HT1080 (cell line): ENCODE measurements at regions not wholly inside any gene's neighbourhood (a gene's known extent, or its start where the extent isn't known, plus 50 kb on each side); places are given as distances from the start of the nearest gene placed in this dataset.

ENCODE experiments used
- DNase-seq: peaks from one replicate; pipeline ENCODE4 v3.0.0-alpha.2; 2015; ENCODE audit warnings: low read depth

DNA sequence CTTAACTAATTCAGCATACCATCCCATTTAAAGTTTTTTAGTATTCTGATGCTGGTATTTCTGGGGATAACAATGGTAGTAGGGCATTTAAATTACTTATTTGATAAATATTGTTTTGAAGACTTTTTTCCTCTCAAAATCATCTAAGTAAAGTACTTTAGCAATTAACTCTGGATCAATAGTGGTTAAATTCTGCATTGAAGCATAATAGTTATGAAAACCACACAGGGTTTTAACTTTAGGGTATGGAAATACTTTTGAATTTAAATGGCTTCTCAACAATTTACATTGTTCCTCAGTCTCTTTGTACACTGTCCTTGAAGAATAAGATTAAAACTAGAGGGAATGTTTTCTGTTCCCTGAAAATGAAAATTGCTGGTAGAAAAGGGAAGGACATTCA is 202.6 kb upstream of the STEAP4 start:
- no peak for DNase-seq

DNA sequence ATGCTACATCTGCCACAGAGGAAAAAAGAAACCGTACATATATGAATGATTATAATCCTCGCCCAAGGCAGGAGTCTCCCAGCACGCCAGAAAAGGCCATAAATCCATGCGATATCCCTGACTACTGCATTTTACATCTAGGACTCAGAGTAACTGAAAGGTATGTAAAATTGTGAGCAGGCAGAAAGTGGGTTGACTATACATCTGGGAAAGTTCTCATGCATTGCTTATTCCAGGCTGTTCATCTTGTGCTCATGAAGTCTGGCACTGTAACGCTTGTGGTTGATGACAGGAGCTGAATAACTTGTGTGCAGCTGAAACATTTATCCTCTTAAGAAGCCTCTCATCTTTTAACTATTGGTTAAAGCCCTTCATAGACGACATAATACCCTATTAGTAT is 193.4 kb upstream of the STEAP4 start:
- DNase-seq: no peak

DNA sequence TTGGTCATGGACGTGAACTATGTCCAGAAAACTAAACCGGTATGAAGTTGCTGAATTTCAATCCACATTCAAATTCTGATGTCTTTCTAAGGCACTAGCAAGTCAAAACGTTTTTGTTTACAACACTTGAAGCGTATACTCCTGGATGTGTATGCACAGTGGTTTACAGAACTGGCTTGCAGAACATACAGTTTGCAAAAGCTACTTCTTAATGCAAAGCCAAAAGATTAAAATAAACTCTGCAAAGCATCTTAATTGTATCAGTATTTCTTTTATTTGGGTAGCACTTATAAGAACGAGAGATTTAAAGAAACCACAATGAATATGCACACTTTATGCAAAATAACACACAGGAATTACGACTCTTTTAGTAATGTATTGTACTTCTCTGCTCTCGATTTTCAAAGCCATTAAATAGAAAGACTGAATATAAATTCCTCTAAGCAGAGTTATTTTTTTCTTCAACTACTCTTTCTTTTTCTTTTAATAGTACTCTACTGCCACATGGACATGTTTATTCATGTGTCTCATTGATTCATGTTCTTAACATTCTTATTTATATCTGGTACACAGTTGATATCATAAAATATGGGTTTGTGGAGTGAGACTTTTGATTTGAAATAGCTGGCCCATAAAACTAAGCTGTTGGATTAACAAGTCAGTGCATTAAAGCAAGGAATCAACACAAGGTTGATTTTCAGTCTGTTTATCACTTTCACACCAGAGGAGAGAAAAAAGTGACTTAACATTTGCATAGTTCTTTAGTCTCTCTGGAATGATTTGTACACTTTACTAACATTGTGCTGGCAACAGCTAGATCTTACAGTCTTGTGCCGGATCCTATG is 189.4 kb upstream of the STEAP4 start:
- no peak for DNase-seq

DNA sequence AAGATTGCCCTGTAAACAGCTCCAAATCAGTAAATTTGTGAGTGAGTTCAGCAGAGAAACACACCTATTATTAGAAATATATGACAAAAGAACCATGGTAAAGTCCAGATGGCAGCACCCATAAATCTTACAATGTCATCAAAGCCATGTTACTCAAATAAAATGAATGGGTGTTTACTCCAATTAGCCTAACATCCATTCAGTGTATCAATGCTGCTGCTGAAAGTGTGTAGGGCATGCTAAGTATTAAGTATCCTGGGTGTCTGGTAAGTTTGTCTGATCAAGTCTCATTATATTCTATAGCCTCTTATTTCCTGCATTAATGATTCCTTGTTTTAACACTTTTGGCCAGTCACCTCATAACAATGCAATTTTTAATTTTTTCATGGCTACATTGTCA is 185.5 kb upstream of the STEAP4 start:
- DNase-seq: no peak

DNA sequence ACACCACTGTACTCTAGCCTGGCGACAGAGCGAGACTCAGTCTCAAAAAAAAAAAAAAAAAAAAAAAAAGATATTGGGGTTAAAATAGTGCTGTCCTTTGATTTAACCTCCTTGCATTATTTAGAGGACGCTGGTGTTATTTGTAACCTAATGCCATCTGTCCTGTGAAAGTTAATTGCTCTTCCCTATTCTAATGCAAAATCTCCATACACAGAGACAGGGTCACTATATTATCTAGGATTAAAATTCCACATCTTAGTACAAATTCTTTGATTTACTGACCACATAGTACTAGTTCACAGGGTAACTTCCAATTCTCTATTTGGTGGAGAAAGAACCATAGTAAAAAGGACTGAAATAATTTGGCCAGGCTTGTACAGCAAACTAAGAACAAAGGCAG is 184.2 kb upstream of the STEAP4 start:
- no peak for DNase-seq

GRCh38 chr7:88490161-88490560 is 183.5 kb upstream of the STEAP4 start:
- DNase-seq: no peak

DNA sequence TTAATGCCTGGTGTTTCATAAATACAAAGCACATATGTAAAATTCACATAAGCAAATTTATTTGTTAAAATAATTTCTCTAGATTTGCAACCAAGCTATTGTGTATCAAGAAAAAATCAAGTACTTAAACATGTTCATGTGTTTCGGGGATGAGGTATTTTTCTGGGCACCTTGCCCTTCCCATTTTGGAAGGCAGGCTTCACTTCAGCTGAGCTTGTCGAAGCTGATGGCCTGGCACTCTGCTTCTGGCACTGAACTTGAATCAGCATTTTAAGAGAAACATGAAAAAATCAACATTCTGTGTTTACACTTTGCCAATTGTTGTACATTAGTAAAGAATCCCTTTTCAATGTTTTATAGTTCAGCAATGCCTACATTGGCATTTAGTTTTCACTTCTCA is 179.1 kb upstream of the STEAP4 start:
- no peak for DNase-seq

- DNase-seq: no peak
Observed at GRCh38 chr7:88484551-88484950, 177.9 kb upstream of the STEAP4 start.

DNA sequence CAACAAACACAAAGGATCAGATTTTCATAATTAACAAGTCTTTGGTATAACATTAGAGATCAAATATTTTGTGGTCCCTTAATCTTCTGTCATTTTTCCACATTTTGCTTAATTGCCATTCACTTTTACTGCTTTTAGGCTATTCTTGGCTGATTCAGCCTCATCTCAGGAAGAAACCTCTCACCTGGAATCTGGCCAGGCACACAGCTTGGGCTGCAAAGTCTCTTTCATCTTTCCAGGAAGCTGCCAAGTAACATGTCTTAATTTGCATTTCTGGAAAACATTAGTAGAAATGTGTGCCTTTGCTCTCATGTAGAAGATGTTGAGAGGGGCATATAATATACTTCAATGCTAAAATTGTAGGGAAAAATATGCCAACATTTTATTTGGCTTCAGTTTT is 174.2 kb upstream of the STEAP4 start:
- DNase-seq: peak; percentile 18

DNA sequence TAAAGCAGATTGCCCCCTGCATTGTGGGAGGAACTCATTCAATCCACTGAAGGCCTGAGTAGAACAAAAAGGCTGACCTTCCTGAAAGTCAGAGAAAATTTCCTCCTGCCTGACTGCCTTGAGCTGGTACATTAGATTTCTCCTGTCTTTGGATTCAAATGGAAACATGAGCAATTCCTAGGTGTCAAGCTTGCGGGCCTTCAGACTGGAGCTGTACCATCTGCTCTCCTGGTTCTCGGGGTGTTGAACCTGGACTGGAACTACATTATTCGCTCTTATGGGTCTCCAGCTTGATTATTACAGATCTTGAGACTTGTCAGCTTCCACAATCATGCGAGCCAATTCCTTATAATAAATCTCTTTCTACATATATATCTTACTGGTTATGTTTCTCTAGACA is 173.6 kb upstream of the STEAP4 start:
- no peak for DNase-seq

DNA sequence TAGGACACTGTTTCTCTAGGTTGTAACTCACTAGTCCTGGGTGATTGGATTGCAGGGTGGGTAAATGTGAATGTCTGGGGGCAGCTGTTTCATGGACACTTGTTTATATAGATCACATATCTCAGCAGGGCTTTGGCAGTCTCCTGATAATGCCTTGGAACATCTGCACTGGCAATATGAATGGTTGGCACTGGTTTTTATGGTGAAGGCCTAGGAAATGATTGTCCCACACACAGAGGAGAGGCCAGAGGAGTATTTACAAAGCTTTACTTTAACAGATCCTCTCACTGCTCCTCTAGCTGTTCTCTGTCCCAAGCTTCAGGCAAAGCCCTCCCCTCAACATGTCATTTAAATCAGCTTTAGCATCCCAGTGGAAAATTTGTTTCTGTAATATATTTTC is 171.3 kb upstream of the STEAP4 start:
- DNase-seq: no peak

DNA sequence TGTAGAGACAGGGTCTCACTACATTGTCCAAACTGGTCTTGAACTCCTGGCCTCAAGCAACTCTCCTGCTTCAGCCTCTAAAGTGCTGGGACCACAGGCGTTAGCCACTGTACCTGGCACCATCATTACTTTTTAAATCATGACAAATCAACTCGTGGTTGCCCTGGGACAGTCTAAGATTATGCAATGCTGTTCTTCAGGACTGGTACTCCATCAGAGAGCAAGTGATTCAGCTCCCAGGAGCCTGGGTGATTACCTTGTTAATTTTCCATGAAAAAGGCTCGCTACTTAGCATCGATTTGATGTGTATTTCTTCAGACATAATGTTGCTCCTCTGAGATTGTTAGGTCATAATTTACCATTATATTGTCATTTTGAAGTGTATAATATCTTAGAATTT is 158.9 kb upstream of the STEAP4 start:
- DNase-seq: no peak

DNA sequence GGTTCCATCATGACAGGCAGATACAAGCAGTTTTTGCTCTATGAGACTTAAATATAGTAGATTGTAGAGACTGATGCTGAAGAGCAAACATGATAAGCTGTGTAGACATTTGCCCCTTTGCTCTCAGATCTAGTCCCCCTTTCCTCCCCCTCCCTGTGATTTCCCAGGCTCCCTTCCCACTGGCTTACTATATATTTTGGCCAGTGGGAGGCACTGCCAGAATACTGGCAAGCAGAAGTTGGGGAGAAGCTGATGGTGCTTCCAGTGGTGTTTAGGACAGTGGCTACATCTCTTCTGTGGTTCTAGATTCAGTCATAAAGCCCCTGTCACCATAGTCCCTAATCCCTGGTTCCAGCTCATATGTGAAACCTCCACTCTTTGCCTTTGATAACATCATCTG is 156.1 kb upstream of the STEAP4 start:
- DNase-seq: no peak

- no peak for DNase-seq
Observed at GRCh38 chr7:88460650-88461049, 154.0 kb upstream of the STEAP4 start.

- no peak for DNase-seq
Observed at GRCh38 chr7:88458946-88459345, 152.3 kb upstream of the STEAP4 start.

DNA sequence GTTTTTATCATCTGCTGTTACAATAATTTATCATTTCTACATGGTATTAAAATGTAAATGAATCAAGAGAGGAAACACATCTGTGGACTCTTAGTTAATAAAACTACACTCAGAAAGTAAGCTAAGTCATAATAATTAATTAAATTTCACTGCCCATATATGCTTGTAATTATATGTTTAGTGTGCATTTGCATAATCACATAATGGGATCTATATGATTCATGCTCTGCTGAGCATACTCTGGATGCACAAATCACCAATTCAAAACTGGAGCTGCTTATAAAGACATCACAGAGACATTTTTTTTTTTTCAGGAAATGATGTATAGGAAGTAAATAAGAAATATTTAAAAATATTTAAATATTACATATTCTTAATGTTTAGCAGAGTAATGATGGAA is 151.6 kb upstream of the STEAP4 start:
- DNase-seq: no peak

DNA sequence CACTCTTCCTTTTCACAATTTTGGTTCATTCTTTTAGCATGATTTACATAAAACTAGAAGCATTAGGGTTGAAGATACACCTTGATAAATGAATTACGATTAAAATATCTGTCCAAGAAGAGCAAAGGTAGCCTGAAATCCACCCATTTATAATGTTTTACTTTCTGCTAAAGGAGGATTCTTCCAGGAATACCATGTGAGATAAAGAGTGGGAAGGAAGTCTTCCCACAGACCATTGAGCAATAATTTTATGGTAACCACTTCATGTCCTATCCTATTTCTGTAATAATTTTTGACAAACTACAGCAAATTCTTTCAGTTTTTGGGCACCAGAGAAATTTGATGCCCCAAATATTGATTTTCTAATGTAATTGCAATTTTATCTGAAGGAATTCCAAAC is 150.6 kb upstream of the STEAP4 start:
- DNase-seq: no peak

GRCh38 chr7:88456490-88456889 is 149.8 kb upstream of the STEAP4 start:
- DNase-seq: no peak

DNA sequence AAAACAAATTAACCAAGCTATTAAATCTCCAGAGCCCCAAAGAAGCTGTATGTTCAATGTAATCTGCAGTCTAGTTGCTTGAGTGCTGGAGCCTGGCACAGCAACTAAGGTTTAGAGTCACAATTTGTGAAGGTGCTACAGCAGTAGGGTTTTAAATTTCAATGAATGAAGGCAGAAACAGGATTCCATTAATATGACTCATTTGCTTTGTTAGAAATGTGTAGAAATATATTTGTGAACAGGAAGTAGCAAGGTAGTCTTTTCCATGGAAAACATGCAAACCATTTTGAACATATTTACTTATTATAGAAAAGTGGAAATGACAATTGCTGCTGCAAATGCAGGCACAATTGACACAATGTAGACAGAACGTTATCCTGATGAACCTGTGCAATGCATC is 149.0 kb upstream of the STEAP4 start:
- DNase-seq: peak; percentile 73

- DNase-seq: no peak
Observed at GRCh38 chr7:88452646-88453045, 146.0 kb upstream of the STEAP4 start.

- DNase-seq: no peak
Observed at GRCh38 chr7:88450874-88451273, 144.2 kb upstream of the STEAP4 start.

- DNase-seq: no peak
Observed at GRCh38 chr7:88449410-88449809, 142.7 kb upstream of the STEAP4 start.

- no peak for DNase-seq
Observed at GRCh38 chr7:88442413-88442812, 135.7 kb upstream of the STEAP4 start.

GRCh38 chr7:88437132-88437531 is 130.4 kb upstream of the STEAP4 start:
- no peak for DNase-seq
